ENCODE measurements at regions not wholly inside any gene's neighbourhood (a gene's known extent, or its start where the extent isn't known, plus 50 kb on each side); places are given as distances from the start of the nearest gene placed in this dataset.

- no peak for DNase-seq
Measured at GRCh38 chr4:155512046-155512445, 135.3 kb upstream of the MAP9 start.

GRCh38 chr4:155510771-155511170 is 134.0 kb upstream of the MAP9 start:
- DNase-seq: no peak

- no peak for DNase-seq
Measured at GRCh38 chr4:155509555-155509954, 132.8 kb upstream of the MAP9 start.

GRCh38 chr4:155506745-155507144 is 130.0 kb upstream of the MAP9 start:
- DNase-seq: no peak

- no peak for DNase-seq
Measured at GRCh38 chr4:155505321-155505720, 128.6 kb upstream of the MAP9 start.

GRCh38 chr4:155497306-155497705 is 120.5 kb upstream of the MAP9 start:
- DNase-seq: no peak

GRCh38 chr4:155496294-155496626 is 119.5 kb upstream of the MAP9 start:
- DNase-seq: no peak

- no peak for DNase-seq
Measured at GRCh38 chr4:155495572-155496293, 119.0 kb upstream of the MAP9 start.

GRCh38 chr4:155494037-155494718 is 117.4 kb upstream of the MAP9 start:
- DNase-seq: no peak

- DNase-seq: no peak
Measured at GRCh38 chr4:155491336-155492120, 114.8 kb upstream of the MAP9 start.

GRCh38 chr4:155489271-155489670 is 112.5 kb upstream of the MAP9 start:
- no peak for DNase-seq

- no peak for DNase-seq
Measured at GRCh38 chr4:155488691-155489090, 111.9 kb upstream of the MAP9 start.

GRCh38 chr4:155487210-155487609 is 110.4 kb upstream of the MAP9 start:
- no peak for DNase-seq

- no peak for DNase-seq
Measured at GRCh38 chr4:155481150-155481549, 104.4 kb upstream of the MAP9 start.

GRCh38 chr4:155479835-155480234 is 103.1 kb upstream of the MAP9 start:
- no peak for DNase-seq

GRCh38 chr4:155478336-155478835 is 101.6 kb upstream of the MAP9 start:
- DNase-seq: no peak

- DNase-seq: no peak
Measured at GRCh38 chr4:155474758-155475157, 98.0 kb upstream of the MAP9 start.

GRCh38 chr4:155473420-155474095 is 96.8 kb upstream of the MAP9 start:
- DNase-seq: no peak

GRCh38 chr4:155468282-155468681 is 91.5 kb upstream of the MAP9 start:
- no peak for DNase-seq

GRCh38 chr4:155450676-155451075 is 73.9 kb upstream of the MAP9 start:
- no peak for DNase-seq

GRCh38 chr4:155445306-155445705 is 68.5 kb upstream of the MAP9 start:
- no peak for DNase-seq

GRCh38 chr4:155444721-155445120 is 68.0 kb upstream of the MAP9 start:
- no peak for DNase-seq
